Stomach (tissue), 8 donors: ENCODE measurements at regions not wholly inside any gene's neighbourhood (a gene's known extent, or its start where the extent isn't known, plus 50 kb on each side); places are given as distances from the start of the nearest gene placed in this dataset.

Source experiments
- DNase-seq, 2 donors: peaks; one replicate each; pipeline versions ENCODE4 v3.0.0 to v3.0.0-alpha.2; 2013 to 2019
- H3K27ac ChIP-seq, 5 donors: fragments of 200-600 bp in 4 of 5; sonication (generic) in 4 of 5; one replicate each; pipeline ENCODE4 v1.5.1; 2013 to 2019; ENCODE audit warnings: mild to moderate bottlenecking in 1 of 5, moderate library complexity in 1 of 5
- H3K27me3 ChIP-seq, 3 donors: fragments of 200-600 bp; sonication (generic); one replicate each; pipeline ENCODE4 v1.5.1; 2017 to 2019; ENCODE audit warnings: mixed run types in 1 of 3
- H3K36me3 ChIP-seq, 4 donors: fragments of 200-600 bp; sonication (generic); 1 replicate in 3 of 4; 2 replicates in 1 of 4; pipeline ENCODE4 v1.5.1; 2016 to 2019
- H3K4me1 ChIP-seq, 4 donors: fragments of 200-600 bp; sonication (generic); one replicate each; pipeline ENCODE4 v1.5.1; 2016 to 2019
- H3K4me3 ChIP-seq, 4 donors: fragments of 200-600 bp; sonication (generic) in 3 of 4; one replicate each; pipeline ENCODE4 v1.5.1; 2016 to 2019; ENCODE audit warnings: mild to moderate bottlenecking in 1 of 4
- H3K9me3 ChIP-seq, 4 donors: fragments of 200-600 bp; sonication (generic); one replicate each; pipeline ENCODE4 v1.5.1; 2016 to 2019
- EP300 ChIP-seq: sonication (generic); formaldehyde crosslinking; IDR thresholded peaks from one replicate; pipeline ENCODE4 v1.6.1; 2017; ENCODE audit warnings: antibody characterized with exemption
- POLR2A ChIP-seq, 4 donors: fragments of 450-650 bp; IDR thresholded peaks; one replicate each; pipeline ENCODE4 v1.6.1; 2016; ENCODE audit warnings: antibody characterized with exemption in 4 of 4, control low read depth in 2 of 4, mild to moderate bottlenecking in 1 of 4, moderate library complexity in 1 of 4
- POLR2AphosphoS5 ChIP-seq, 3 donors: sonication (generic); formaldehyde crosslinking; IDR thresholded peaks; one replicate each; pipeline ENCODE4 v1.6.1; 2016; ENCODE audit warnings: antibody characterized with exemption in 3 of 3
- WGBS, 5 donors: extraction: QIAGEN DNeasy Blood & Tissue Kit in 3 of 5; methylation state at CpG; one replicate each; pipeline versions ENCODE4 v1.1.5 to v1.1.7; 2013 to 2018; 5-methylcytosine and 5-hydroxymethylcytosine counted together
- intact Hi-C: fragments of 100-400 bp; cut with DNase I; formaldehyde crosslinking; loops from one replicate; pipeline ENCODE4 v1.15.1; 2023; ENCODE audit warnings: low total_unique reads
- TF ChIP-seq, protein P1 (sequence below), 7 experiments: fragments of 450-650 bp in 4 of 7; fragments of 200-600 bp in 3 of 7; sonication (generic) in 3 of 7; IDR thresholded peaks; one replicate each; pipeline ENCODE4 v1.5.1; 2016 to 2019; ENCODE audit warnings: antibody characterized with exemption in 7 of 7, control low read depth in 2 of 7, mild to moderate bottlenecking in 1 of 7
- donor health status: healthy with polysubstance abuse.
- donor health status: Bipolar disorder and iron deficiency.
- donor health status: healthy.

DNA sequence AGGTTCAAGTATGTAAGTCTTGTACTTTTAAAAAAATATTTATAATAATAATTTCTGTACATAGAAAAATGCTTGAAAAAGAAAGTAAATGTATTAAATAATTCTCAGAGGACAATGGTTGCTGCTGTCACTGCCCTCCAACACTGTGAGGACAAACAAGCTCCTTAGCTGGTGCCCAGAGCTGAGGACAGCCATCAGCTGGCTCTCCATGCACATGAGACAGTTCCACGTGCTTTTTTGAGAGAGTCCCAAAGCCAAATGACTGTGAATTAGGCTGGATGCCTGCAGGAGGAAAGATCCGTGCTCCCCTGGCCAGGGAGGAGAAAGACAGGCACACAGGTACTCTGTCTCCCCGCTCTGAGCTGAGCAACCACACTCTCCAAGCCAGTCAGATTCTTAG lies 115.5 kb upstream of the IRX5 start:
- no peaks in the 10 kb centered on the region for H3K4me1 ChIP-seq
- no peak for DNase-seq
- H3K36me3 ChIP-seq, result no peaks in the 10 kb centered on the region
- H3K4me3 ChIP-seq, result no peak overlapping the region
- no peaks in the 10 kb centered on the region for H3K9me3 ChIP-seq
- no peak overlapping the region for H3K27ac ChIP-seq
- TF ChIP-seq, protein P1, sequence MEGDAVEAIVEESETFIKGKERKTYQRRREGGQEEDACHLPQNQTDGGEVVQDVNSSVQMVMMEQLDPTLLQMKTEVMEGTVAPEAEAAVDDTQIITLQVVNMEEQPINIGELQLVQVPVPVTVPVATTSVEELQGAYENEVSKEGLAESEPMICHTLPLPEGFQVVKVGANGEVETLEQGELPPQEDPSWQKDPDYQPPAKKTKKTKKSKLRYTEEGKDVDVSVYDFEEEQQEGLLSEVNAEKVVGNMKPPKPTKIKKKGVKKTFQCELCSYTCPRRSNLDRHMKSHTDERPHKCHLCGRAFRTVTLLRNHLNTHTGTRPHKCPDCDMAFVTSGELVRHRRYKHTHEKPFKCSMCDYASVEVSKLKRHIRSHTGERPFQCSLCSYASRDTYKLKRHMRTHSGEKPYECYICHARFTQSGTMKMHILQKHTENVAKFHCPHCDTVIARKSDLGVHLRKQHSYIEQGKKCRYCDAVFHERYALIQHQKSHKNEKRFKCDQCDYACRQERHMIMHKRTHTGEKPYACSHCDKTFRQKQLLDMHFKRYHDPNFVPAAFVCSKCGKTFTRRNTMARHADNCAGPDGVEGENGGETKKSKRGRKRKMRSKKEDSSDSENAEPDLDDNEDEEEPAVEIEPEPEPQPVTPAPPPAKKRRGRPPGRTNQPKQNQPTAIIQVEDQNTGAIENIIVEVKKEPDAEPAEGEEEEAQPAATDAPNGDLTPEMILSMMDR (IDR thresholded peaks at IDR 0.05), result no peak
- no peak for TF ChIP-seq POLR2A (IDR thresholded peaks at IDR 0.05)
- TF ChIP-seq EP300, result no peak
- TF ChIP-seq POLR2AphosphoS5 (IDR thresholded peaks at IDR 0.05), result no peak
- WGBS, 5 donors, result 47 to 87% (median 75%) methylated on average over 2 to 3 of the region's 3 CpGs
- intact Hi-C loops, result no loop called here
- H3K27me3 ChIP-seq, result peaks cover 0 to 19% (median 0%) of the 10 kb centered on the region in 3 donors

DNA sequence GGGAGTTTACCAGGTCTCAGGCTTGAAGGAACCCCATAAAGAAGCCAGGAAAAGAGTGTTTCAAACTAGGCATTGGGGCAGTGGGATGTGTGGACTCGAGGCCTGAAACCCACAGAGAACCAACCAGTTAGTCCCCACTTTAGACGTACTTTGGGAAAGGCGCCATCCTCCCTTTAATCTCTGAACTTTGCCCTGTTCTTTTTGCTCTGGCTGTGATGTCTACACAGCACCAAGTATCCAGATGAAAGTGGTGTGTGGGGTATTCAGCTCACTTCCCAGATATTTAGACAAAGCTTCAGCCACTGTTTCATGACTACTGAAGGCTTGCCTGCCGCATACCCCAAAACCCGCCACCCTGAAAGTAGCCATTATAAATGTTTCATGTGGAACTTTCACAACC lies 116.9 kb upstream of the IRX5 start:
- no peak for DNase-seq
- TF ChIP-seq POLR2A (IDR thresholded peaks at IDR 0.05) (no peak), EP300 (no peak), POLR2AphosphoS5 (IDR thresholded peaks at IDR 0.05) (no peak)
- TF ChIP-seq, protein P1 (IDR thresholded peaks at IDR 0.05), result no peak
- no peak overlapping the region for H3K27ac ChIP-seq
- H3K9me3 ChIP-seq, result no peaks in the 10 kb centered on the region
- intact Hi-C loops, result no loop called here
- WGBS, 5 donors, result 74 to 84% (median 75%) methylated on average over 5 of the region's 5 CpGs
- no peaks in the 10 kb centered on the region for H3K36me3 ChIP-seq
- H3K27me3 ChIP-seq, result peaks cover 0 to 19% (median 0%) of the 10 kb centered on the region in 3 donors
- no peak overlapping the region for H3K4me3 ChIP-seq
- no peaks in the 10 kb centered on the region for H3K4me1 ChIP-seq

DNA sequence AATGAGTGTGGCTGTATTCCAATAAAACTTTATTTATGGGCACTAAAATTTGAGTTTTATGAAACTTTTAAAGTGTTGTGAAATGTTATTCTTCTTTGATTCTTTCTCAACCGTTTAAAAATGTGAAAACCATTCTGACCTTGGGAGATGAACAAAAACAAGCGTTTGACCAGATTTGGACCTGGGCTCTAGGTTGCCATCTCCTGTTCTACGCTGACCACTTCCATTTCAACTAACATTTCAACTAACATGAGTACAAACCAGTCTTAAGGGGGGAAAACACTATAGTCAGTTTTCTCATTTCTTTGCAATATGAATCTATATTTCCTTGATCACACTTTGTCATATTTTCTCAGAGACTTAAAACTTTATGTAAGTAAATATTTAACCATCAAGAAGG lies 118.4 kb upstream of the IRX5 start:
- 26 to 48% (median 34%) methylated on average over 3 of the region's 3 CpGs for WGBS, 5 donors
- peaks cover 0 to 6% (median 0%) of the 10 kb centered on the region in 3 donors for H3K27me3 ChIP-seq
- H3K4me3 ChIP-seq, result no peak overlapping the region
- TF ChIP-seq, protein P1 (IDR thresholded peaks at IDR 0.05), result peak in 3 of 7 experiments; percentile 6 to 38 (median 17)
- no peak for TF ChIP-seq POLR2A (IDR thresholded peaks at IDR 0.05)
- no peak for TF ChIP-seq EP300
- TF ChIP-seq POLR2AphosphoS5 (IDR thresholded peaks at IDR 0.05), result no peak
- H3K9me3 ChIP-seq, result no peaks in the 10 kb centered on the region
- H3K36me3 ChIP-seq, result no peaks in the 10 kb centered on the region
- intact Hi-C loops, result no loop called here
- no peaks in the 10 kb centered on the region for H3K4me1 ChIP-seq
- peak in 1 of 2 donors; percentile 16 for DNase-seq
- no peak overlapping the region for H3K27ac ChIP-seq

DNA sequence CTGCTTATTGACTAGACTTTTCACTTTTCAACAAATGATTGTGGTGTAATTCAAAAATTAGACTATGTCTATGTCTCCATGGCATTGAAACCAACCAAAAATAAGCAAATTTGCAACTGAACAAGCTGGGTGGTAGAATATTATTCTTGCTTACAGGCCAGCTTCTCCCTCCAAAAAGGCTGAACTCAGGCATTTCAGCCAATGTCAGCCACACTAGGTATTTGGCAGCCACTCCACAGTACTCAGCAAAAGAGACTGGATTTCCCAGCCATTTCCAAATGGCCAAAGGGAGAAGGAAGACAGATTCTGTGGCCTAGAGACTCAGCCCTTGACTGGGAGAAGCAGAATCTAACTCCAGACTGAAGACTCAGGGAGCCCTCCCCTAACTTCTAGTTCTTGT lies 121.8 kb upstream of the IRX5 start:
- TF ChIP-seq EP300 (no peak), POLR2A (IDR thresholded peaks at IDR 0.05) (no peak), POLR2AphosphoS5 (IDR thresholded peaks at IDR 0.05) (no peak)
- TF ChIP-seq, protein P1 (IDR thresholded peaks at IDR 0.05), result no peak
- H3K4me3 ChIP-seq, result no peak overlapping the region
- DNase-seq, result no peak
- H3K36me3 ChIP-seq, result no peaks in the 10 kb centered on the region
- H3K27me3 ChIP-seq, result no peaks in the 10 kb centered on the region
- intact Hi-C loops, result no loop called here
- H3K9me3 ChIP-seq, result no peaks in the 10 kb centered on the region
- peaks cover 0 to 5% (median 0%) of the 10 kb centered on the region in 4 donors for H3K4me1 ChIP-seq
- H3K27ac ChIP-seq, result no peak overlapping the region
